Thymus (tissue), 11 donors: ENCODE measurements at regions not wholly inside any gene's neighbourhood (a gene's known extent, or its start where the extent isn't known, plus 50 kb on each side); places are given as distances from the start of the nearest gene placed in this dataset.

Experiments used
- DNase-seq, 9 donors: peaks; one replicate each; pipeline ENCODE4 v3.0.0-alpha.2; 2013; ENCODE audit warnings: low spot score in 9 of 9, low read depth in 6 of 9, missing footprints in 1 of 9
- H3K27ac ChIP-seq, 2 donors: one replicate each; pipeline ENCODE4 v1.5.1; 2013; ENCODE audit warnings: control low read depth in 1 of 2, low read depth in 1 of 2, low read length in 1 of 2, mild to moderate bottlenecking in 1 of 2, moderate library complexity in 1 of 2
- H3K27me3 ChIP-seq, 2 donors: one replicate each; pipeline ENCODE4 v1.5.1; 2013; ENCODE audit warnings: low read length in 1 of 2; ENCODE audit not compliant: control insufficient read depth in 2 of 2, insufficient read depth in 1 of 2
- H3K36me3 ChIP-seq, 2 donors: one replicate each; pipeline ENCODE4 v1.5.1; 2013; ENCODE audit warnings: low read length in 1 of 2, mild to moderate bottlenecking in 1 of 2, moderate library complexity in 1 of 2; ENCODE audit not compliant: control insufficient read depth in 2 of 2, insufficient read depth in 2 of 2
- H3K4me1 ChIP-seq, 2 donors: one replicate each; pipeline ENCODE4 v1.5.1; 2013; ENCODE audit warnings: low read length in 2 of 2; ENCODE audit not compliant: control insufficient read depth in 2 of 2, insufficient read depth in 2 of 2
- H3K4me3 ChIP-seq, 2 donors: one replicate each; pipeline ENCODE4 v1.5.1; 2013; ENCODE audit warnings: low read length in 2 of 2, control low read depth in 1 of 2, mild to moderate bottlenecking in 1 of 2
- H3K9me3 ChIP-seq, 2 donors: one replicate each; pipeline ENCODE4 v1.5.1; 2013; ENCODE audit warnings: low read length in 1 of 2, mild to moderate bottlenecking in 1 of 2; ENCODE audit not compliant: control insufficient read depth in 2 of 2, insufficient read depth in 1 of 2
- whole genome bisulfite sequencing: extraction: QIAGEN DNeasy Blood & Tissue Kit; methylation state at CpG from one replicate; pipeline ENCODE4 v1.1.7; 2013; 5-methylcytosine and 5-hydroxymethylcytosine counted together
- donor health status: healthy.

DNA sequence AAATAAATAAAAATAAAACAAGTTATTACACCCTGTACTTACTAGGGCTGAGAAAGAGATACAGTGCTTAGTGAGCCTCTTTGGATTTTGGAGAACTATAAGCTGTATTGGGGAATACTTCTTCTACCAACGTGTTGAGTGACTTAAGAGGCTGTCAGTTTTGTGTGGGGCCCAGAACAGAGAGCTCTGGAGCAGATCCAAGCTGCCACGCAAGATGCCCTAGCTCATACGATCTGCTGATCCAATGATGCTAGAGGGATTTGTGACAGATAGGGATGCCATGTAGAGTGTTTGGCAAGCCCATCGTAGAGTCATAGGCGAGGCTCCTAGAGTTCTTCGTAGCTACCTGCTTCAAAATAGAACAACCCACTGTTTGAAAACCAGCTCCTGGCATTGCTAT lies 60.3 kb upstream of the KLF3 start:
- peaks cover 0 to 2% of the 10 kb centered on the region in 2 donors for H3K36me3 ChIP-seq
- no peak overlapping the region for H3K4me3 ChIP-seq
- H3K4me1 ChIP-seq, result peaks cover 0 to 16% of the 10 kb centered on the region in 2 donors
- no peak for DNase-seq
- WGBS, result 96% methylated on average over 6 of the region's 6 CpGs
- no peaks in the 10 kb centered on the region for H3K9me3 ChIP-seq
- H3K27ac ChIP-seq, result no peak overlapping the region
- no peaks in the 10 kb centered on the region for H3K27me3 ChIP-seq

DNA sequence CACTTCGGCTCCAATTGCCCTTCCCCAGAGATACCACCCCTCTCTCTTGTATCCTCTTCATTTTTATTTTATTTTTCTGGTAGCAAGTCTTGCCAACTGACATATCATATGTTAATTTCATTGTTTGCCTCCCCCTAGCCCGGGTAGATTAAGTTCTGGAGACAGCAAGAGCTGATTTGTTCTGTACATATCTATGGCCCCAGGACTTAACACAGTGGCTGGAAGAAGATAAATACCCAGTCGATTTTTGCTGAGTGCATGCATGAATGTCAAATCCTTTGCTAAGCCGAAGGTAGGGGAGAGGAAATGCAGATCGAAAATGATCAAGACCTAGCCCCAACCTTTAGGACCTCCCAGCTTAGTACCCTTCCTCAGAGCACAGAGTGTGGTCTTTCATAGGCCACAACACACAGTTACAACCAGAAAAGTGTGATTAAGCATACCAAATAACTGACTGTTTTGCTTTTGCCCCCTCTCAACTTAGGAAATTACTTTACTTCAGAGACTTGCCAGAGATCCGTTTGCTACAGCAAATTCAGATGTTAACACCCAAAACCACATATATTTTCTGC lies 58.7 kb upstream of the KLF3 start:
- Histone ChIP-seq H3K27ac (peak overlapping the region; percentile 49 to 52), H3K4me3 (no peak overlapping the region), H3K27me3 (no peaks in the 10 kb centered on the region), H3K9me3 (no peaks in the 10 kb centered on the region), H3K36me3 (peaks cover 0 to 2% of the 10 kb centered on the region in 2 donors), H3K4me1 (peaks cover 0 to 24% of the 10 kb centered on the region in 2 donors)
- no peak for DNase-seq
- WGBS, result 85% methylated on average over 6 of the region's 6 CpGs

DNA sequence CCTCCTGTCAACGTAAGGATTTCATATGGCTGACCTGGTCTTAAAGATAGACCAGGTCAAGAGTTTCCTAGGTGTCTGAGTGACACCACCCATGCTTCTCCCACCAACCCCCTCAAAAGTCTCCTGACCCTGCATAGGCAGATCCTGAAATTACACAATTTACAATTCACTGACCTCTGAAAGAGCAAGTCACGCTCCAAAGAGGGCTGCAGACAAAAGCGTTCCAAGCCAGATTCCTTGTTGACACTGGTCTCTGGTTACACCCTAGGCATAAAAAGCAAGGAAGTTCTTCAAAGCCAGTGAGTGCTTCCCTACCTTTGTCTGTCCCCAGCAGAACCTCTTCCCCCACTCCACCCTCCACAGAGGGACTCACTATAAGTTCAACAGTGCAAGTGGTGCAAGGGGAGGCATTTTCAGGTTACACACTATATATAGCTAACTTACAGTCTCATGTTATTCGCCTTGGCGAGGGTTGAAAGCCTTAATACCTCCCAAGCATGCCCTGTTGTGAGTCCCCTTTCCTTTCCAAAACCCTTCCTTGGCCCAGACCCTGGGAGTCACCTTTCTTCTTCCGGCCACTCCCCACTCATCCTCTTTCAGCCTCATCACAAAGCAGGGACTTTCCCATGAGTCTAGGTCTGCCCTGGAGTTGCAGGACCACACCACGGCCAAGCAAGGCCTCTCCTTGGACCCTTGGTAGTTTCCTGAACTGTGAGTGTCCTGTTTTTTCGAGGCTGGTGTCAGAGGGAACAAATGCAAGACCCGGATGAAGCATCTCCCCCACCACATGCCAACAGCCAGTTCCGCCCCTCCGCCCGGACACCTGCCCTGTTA lies 58.0 kb upstream of the KLF3 start:
- WGBS, result 94% methylated on average over 12 of the region's 12 CpGs
- Histone ChIP-seq H3K27me3 (no peaks in the 10 kb centered on the region), H3K4me1 (peaks cover 0 to 29% of the 10 kb centered on the region in 2 donors), H3K4me3 (no peak overlapping the region), H3K9me3 (no peaks in the 10 kb centered on the region), H3K36me3 (no peaks in the 10 kb centered on the region), H3K27ac (peak overlapping the region; percentile 49 to 52)
- no peak for DNase-seq

DNA sequence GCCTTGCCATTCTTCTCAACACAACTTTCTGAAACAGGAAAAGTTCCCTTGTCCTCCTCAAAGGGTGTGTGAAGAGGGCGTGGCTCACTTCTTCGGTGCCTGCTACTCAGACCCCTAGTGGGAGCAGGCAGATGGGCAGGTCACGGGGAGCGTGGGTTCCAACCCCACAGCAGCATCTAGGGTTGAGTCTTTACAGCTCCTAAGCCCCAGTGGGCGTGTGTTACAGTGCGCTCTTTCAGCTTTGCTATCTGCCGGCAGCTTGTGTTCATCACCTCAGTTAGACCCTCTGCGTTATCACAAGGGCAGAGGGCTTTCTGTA lies 57.5 kb upstream of the KLF3 start:
- H3K27me3 ChIP-seq, result no peaks in the 10 kb centered on the region
- DNase-seq, result no peak
- H3K4me1 ChIP-seq, result peaks cover 0 to 30% of the 10 kb centered on the region in 2 donors
- H3K4me3 ChIP-seq, result no peak overlapping the region
- no peaks in the 10 kb centered on the region for H3K9me3 ChIP-seq
- no peaks in the 10 kb centered on the region for H3K36me3 ChIP-seq
- H3K27ac ChIP-seq, result peak overlapping the region; percentile 4 to 18
- 95% methylated on average over 8 of the region's 8 CpGs for WGBS

DNA sequence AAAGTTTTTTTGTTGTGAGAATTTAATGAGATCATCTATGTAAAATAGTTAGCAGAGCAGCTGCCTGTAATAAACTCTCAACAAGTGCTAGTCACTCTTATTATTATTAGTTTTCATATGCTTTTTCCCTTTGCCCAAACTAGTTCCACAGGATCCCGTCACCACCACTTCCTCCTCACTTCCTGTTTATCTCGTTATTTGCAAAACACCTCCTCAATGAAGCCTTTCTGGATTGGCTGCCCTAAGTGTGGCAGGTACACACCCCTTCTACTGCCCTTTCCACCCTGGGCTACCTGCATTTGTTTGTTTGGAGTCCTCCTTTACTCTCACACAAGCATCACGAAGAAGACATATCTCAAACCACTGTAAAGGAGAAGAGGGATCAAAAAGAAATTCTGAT lies 54.4 kb upstream of the KLF3 start:
- peaks cover 0 to 30% of the 10 kb centered on the region in 2 donors for H3K4me1 ChIP-seq
- WGBS, result 79% methylated on average over 3 of the region's 3 CpGs
- H3K27ac ChIP-seq, result no peak overlapping the region

DNA sequence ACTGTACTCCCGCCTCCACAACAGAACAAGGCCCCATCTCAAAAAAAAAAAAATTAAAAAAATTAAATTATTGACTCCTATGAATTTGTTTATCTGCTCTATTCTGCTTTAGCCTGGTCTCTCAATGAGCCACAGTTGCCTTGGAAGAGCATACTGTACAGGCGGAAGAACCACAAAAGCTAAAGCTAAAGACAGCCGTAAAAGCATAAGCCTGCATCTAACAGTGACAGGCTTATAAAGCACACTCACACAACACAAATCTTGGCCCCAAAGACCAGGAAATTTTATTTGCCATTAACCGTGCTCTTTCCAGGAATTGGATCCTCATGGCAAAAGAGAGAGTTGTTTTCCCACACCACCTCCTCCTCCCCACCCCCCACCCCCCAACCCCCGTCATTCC lies 53.5 kb upstream of the KLF3 start:
- no peak for DNase-seq
- no peaks in the 10 kb centered on the region for H3K27me3 ChIP-seq
- H3K4me3 ChIP-seq, result no peak overlapping the region
- WGBS, result 97% methylated on average over 5 of the region's 5 CpGs
- H3K9me3 ChIP-seq, result no peaks in the 10 kb centered on the region
- H3K4me1 ChIP-seq, result peaks cover 0 to 23% of the 10 kb centered on the region in 2 donors
- H3K36me3 ChIP-seq, result no peaks in the 10 kb centered on the region
- H3K27ac ChIP-seq, result no peak overlapping the region

More for the DNA sequence above, 54.4 kb upstream of the KLF3 start:
- no peaks in the 10 kb centered on the region for H3K9me3 ChIP-seq
- no peaks in the 10 kb centered on the region for H3K27me3 ChIP-seq
- no peak for DNase-seq
- H3K36me3 ChIP-seq, result no peaks in the 10 kb centered on the region
- no peak overlapping the region for H3K4me3 ChIP-seq

DNA sequence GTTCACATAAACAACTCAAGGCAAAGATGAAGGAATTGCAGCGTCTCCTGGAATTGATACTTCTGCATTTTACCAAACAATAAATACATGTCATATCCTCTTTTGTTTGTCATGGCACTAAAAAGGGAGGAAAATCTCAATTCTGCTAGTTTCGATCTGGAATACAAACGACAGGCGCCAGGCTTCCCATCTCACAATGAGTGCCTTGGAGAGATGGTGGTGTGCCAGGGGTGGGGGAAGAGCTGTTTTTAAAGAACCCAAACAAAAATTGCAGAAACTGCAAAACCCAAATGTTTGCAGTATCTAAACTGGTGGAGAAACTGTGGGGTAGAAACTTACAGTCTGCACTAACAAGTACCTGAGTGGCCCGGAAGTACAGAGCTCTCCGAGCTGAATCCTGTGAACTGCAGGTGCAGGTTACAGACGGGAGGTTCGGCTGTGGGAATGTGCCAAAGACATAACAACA lies 53.0 kb upstream of the KLF3 start:
- Histone ChIP-seq H3K9me3 (no peaks in the 10 kb centered on the region), H3K4me1 (peaks cover 0 to 19% of the 10 kb centered on the region in 2 donors), H3K27me3 (no peaks in the 10 kb centered on the region), H3K36me3 (no peaks in the 10 kb centered on the region), H3K4me3 (no peak overlapping the region), H3K27ac (peak overlapping the region in 1 of 2 donors; percentile 77)
- DNase-seq, result peak in 4 of 9 donors; percentile 9 to 58 (median 34)
- WGBS, result 89% methylated on average over 8 of the region's 8 CpGs

DNA sequence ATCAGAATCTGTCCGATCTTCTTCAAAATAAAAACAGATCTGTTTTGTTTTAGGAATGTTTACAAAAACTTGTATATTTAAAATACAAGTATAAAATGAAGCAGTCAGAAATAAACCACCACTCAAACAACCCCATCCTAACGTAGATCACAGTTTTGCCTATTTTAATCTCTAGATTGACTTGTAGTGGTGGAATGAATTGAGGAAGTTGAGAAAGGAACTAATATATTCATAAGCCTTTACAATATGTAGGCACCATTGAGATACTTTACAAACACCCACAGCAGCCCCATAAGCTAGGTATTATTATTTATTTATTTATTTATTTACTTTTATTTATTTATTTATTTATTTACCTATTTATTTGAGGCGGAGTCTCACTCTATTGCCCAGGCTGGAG lies 52.3 kb upstream of the KLF3 start:
- Histone ChIP-seq H3K9me3 (no peaks in the 10 kb centered on the region), H3K27ac (no peak overlapping the region), H3K27me3 (no peaks in the 10 kb centered on the region), H3K4me1 (peaks cover 0 to 14% of the 10 kb centered on the region in 2 donors), H3K36me3 (no peaks in the 10 kb centered on the region), H3K4me3 (no peak overlapping the region)
- WGBS, result 87% methylated on average over 3 of the region's 3 CpGs
- no peak for DNase-seq

DNA sequence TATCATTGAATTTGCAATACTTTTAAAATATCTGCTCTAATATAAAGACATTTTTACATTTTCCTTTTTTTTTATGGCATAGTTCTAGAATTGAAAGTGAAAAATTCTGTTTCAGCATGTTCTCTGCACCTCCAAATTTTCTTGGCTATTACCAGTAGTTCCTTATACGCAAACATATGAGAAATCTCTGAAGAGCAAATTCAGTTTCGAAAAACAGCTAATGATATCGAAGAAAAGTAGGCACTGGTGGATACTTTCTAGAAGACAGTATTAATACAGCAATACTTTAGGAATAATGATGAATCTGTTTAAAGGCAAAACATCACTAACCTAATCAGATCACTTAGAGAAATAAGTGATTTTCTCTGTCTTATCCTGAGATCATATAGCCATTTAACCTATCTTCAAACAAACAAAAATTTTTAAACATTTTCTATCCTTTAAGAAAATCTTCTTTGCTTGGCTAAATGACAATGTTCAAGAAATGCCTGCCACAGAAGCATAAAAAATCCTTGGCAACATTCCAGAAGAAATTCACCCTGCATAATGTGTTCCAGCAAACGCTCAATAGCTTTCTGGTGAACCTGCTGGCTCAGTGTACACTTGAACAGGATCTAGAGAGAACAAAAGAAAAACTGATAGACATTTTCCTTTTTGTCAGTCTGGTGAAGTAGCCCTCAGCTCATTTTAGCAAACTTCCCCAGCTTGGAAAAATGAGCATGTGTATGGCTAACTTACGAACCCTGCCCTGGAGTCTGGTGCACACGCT lies 51.2 kb upstream of the KLF3 start:
- H3K27ac ChIP-seq, result peak overlapping the region; percentile 12 to 15
- no peaks in the 10 kb centered on the region for H3K27me3 ChIP-seq
- WGBS, result 93% methylated on average over 6 of the region's 6 CpGs
- no peak overlapping the region for H3K4me3 ChIP-seq
- H3K4me1 ChIP-seq, result peaks cover 0 to 14% of the 10 kb centered on the region in 2 donors
- DNase-seq, result no peak
- H3K9me3 ChIP-seq, result no peaks in the 10 kb centered on the region
- H3K36me3 ChIP-seq, result no peaks in the 10 kb centered on the region
